BJ (cell line): ENCODE measurements at regions not wholly inside any gene's neighbourhood (a gene's known extent, or its start where the extent isn't known, plus 50 kb on each side); places are given as distances from the start of the nearest gene placed in this dataset.

Experiments used
- CTCF ChIA-PET: fragments of 350-600 bp; formaldehyde crosslinking; extraction: SDS; loops from one replicate; lab custom pipeline; 2021; ENCODE audit warnings: antibody characterized with exemption, inconsistent platforms; lab: Yijun Ruan, JAX
- POLR2A ChIA-PET: fragments of 300-600 bp; sonication (Branson Sonifier 250); formaldehyde crosslinking; extraction: SDS; loops from one replicate; lab custom pipeline; 2021; ENCODE audit warnings: antibody characterized with exemption; lab: Charles Lee
- DNase-seq: peaks from one replicate; pipeline ENCODE4 v3.0.0-alpha.2; 2011; ENCODE audit warnings: low read depth
- H3K27me3 ChIP-seq: 2 replicates; pipeline ENCODE4 v1.6.0; 2011; ENCODE audit warnings: low read length; ENCODE audit not compliant: control insufficient read depth, insufficient read depth
- H3K36me3 ChIP-seq: 2 replicates; pipeline ENCODE4 v1.5.1; 2011; ENCODE audit warnings: low read length; ENCODE audit not compliant: control insufficient read depth, insufficient read depth
- H3K4me3 ChIP-seq: 2 replicates; pipeline ENCODE4 v1.5.1; 2011; ENCODE audit warnings: low read depth, mild to moderate bottlenecking, control low read depth, low read length
- TF ChIP-seq, protein P1 (sequence below): IDR thresholded peaks from 2 replicates; pipeline ENCODE4 v1.5.1; 2011; ENCODE audit warnings: low read depth, mild to moderate bottlenecking, control low read depth, inconsistent platforms, low read length, moderate library complexity; ENCODE audit not compliant: insufficient read depth

DNA sequence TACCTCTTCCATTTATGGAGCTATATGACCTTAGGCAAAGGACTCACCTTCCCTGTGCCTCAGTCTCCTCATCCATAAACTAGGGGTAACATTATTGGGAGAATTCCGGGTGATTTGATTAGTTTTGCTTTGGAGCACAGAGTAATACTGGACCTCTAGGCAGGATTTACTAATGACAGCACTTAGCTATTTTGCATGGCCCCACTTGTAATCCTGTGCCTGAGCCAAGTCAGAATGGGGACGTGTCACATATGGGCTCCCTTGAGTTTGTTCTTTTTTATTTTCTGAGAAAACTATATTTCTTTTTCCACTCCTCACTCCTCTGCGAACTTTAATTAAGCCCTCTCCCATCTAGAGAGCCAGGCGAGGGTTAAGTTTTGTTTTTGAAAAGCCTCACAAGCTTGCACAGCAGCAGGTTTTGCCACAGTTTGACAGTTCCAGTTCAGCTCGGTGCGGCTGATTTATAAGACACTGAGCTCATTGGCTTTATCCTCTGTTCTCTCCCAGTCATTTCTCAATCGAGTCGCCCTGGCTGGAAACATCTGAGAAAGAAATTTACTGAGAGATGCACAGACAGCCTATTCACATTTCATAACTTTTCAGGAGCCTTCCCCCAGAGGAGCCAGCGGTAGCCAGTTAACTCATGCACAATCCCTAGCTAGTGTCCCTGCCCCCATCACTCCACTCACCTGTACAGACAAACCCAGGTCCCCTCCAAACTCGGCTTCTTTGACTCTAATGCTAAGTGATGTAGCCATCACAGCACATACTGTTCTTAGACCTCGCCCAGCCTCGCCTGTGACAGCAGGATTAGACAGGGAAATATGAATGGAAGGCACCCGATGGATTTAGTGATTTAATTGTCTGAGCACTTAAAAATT is 441.9 kb upstream of the NPVF start:
- no peaks in the 10 kb centered on the region for H3K36me3 ChIP-seq
- TF ChIP-seq, protein P1, sequence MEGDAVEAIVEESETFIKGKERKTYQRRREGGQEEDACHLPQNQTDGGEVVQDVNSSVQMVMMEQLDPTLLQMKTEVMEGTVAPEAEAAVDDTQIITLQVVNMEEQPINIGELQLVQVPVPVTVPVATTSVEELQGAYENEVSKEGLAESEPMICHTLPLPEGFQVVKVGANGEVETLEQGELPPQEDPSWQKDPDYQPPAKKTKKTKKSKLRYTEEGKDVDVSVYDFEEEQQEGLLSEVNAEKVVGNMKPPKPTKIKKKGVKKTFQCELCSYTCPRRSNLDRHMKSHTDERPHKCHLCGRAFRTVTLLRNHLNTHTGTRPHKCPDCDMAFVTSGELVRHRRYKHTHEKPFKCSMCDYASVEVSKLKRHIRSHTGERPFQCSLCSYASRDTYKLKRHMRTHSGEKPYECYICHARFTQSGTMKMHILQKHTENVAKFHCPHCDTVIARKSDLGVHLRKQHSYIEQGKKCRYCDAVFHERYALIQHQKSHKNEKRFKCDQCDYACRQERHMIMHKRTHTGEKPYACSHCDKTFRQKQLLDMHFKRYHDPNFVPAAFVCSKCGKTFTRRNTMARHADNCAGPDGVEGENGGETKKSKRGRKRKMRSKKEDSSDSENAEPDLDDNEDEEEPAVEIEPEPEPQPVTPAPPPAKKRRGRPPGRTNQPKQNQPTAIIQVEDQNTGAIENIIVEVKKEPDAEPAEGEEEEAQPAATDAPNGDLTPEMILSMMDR, result no peak
- ChIA-PET CTCF (no interaction called here), POLR2A (no interaction called here)
- no peak overlapping the region for H3K4me3 ChIP-seq
- no peak for DNase-seq
- no peaks in the 10 kb centered on the region for H3K27me3 ChIP-seq

- Histone ChIP-seq H3K27me3 (no peaks in the 10 kb centered on the region), H3K4me3 (no peak overlapping the region), H3K36me3 (no peaks in the 10 kb centered on the region)
- ChIA-PET POLR2A (interaction anchor here (0.6 kb wide), 1 partner anchor 373 kb away, joined by 5 read pairs; no protein-coding TSS in a partner anchor), CTCF (no interaction called here)
- TF ChIP-seq, protein P1, result no peak
- no peak for DNase-seq
Measured at GRCh38 chr7:25671111-25671510, 442.8 kb upstream of the NPVF start.

DNA sequence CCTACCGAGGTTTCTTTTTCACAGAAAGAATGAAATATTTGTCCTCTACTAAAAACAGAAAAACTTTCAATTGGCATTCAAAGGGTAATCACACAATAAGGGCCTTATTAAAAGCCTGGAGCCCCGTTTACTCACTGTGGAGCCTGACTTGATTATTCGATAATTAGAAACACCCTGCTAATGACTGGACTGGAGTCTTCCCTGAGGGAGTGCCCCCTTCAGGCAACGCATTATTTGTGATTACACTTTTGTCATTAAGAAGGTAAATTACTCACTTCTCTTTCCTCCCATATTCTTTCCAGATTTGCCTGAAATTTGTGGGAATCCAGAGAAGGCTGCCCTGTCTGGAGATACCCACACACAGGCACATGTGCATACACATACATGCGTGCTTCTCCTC is 444.2 kb upstream of the NPVF start:
- POLR2A ChIA-PET, result no interaction called here
- TF ChIP-seq, protein P1, result no peak
- Histone ChIP-seq H3K27me3 (no peaks in the 10 kb centered on the region), H3K4me3 (no peak overlapping the region), H3K36me3 (no peaks in the 10 kb centered on the region)
- CTCF ChIA-PET, result no interaction called here
- no peak for DNase-seq

DNA sequence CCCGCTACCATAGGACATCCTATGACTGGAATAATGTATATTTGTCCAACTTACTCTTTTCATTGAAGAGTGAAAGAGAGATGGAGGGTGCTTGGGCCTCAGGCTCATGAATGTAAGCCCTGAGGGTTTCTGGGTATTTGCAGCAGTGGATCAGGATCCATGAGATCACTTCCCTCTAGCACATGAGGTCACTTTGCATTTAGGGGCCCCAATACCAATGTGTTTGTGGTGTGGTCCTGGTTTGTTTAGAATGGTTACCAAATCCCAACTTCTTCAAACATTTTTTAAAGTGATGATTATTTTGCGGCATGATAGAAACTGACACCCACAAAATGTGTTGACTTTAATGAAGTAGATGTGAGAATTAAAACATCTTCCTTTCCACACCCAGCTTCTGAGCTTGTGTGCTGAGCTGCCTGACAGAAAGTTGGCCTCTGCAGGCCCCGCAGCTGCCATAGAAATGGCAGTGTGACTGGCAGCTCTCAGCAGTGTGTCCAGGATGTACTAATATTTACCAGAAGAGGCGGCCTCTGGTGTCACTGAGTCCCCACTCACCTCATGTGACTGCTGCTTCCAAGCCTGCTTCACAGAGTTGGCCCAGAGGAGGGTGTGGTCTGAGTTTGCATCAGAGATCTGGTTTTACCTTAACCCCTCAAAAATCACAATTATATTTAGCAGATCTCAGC is 447.6 kb upstream of the NPVF start:
- ChIA-PET CTCF (no interaction called here), POLR2A (no interaction called here)
- H3K4me3 ChIP-seq, result no peak overlapping the region
- H3K36me3 ChIP-seq, result no peaks in the 10 kb centered on the region
- H3K27me3 ChIP-seq, result no peaks in the 10 kb centered on the region
- no peak for DNase-seq
- TF ChIP-seq, protein P1, result no peak

GRCh38 chr7:25677595-25677994 is 449.3 kb upstream of the NPVF start:
- Histone ChIP-seq H3K27me3 (no peaks in the 10 kb centered on the region), H3K36me3 (no peaks in the 10 kb centered on the region), H3K4me3 (no peak overlapping the region)
- TF ChIP-seq, protein P1, result no peak
- CTCF ChIA-PET, result interaction anchor here (1.6 kb wide), 1 partner anchor 174 kb away, joined by 3 read pairs; no protein-coding TSS in a partner anchor
- POLR2A ChIA-PET, result no interaction called here
- no peak for DNase-seq
